IPS-15b (cell line): ENCODE measurements at regions not wholly inside any gene's neighbourhood (a gene's known extent, or its start where the extent isn't known, plus 50 kb on each side); places are given as distances from the start of the nearest gene placed in this dataset.

ENCODE experiments used
- H3K27me3 ChIP-seq: one replicate; pipeline ENCODE4 v1.6.1; 2013; ENCODE audit warnings: low read length; ENCODE audit not compliant: control insufficient read depth, insufficient read depth
- H3K36me3 ChIP-seq: one replicate; pipeline ENCODE4 v1.6.1; 2013; ENCODE audit warnings: low read length; ENCODE audit not compliant: control insufficient read depth, insufficient read depth
- H3K4me1 ChIP-seq: one replicate; pipeline ENCODE4 v1.6.1; 2013; ENCODE audit warnings: mild to moderate bottlenecking, low read length; ENCODE audit not compliant: control insufficient read depth, insufficient read depth
- H3K4me3 ChIP-seq: one replicate; pipeline ENCODE4 v1.5.1; 2013; ENCODE audit warnings: low read depth, low read length
- H3K9ac ChIP-seq: one replicate; pipeline ENCODE4 v1.6.1; 2013; ENCODE audit warnings: low read depth, mild to moderate bottlenecking, low read length
- H3K9me3 ChIP-seq: one replicate; pipeline ENCODE4 v1.6.1; 2013; ENCODE audit warnings: mild to moderate bottlenecking, low read length; ENCODE audit not compliant: control insufficient read depth, insufficient read depth

DNA sequence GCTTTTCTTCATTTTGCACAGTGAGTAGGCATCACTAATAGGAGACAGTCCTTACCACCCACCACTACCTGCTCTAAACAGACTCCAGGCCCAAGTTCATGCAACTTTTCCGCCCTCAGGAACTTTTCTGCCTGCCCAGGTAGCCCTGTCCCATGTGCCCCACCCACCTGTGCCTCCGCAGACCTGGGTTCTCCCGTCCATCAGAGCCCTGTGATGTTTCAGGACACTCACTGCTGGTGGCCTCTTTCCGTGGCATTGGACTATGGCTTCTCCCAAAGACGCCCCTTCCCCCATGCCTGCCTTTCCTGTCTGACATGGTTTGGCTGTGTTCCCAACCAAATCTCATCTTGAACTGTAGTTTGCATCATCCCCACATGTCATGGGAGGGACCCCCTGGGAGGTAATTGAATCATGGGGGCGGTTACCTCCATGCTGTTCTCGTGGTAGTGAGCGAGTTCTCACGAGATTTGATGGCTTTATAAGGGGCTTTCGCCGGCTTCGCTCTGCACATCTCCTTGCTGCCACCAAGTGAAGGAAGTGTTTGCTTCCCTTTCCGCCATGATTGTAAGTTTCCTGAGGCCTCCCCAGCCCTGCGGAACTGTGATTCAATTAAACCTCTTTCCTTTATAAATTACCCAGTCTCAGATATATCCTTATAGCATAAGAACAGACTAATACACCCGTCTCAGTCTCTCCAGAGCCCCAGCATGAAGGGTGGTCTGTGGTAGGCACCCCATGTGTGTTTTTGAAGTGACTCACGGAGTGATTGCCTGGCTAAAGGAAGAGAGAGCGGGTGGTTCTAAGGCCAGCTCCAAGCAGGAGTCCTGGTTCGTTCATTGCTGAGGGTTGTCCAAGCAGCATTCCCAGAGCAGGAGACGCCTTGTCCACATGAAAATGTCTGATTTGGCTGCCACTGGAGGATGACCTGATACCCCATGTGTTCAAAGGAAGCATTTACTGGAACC, 86.0 kb upstream of the ZBTB40 start:
- Histone ChIP-seq H3K36me3 (no peaks in the 10 kb centered on the region), H3K9ac (no peak overlapping the region), H3K4me1 (no peaks in the 10 kb centered on the region), H3K4me3 (no peak overlapping the region), H3K27me3 (no peaks in the 10 kb centered on the region), H3K9me3 (no peaks in the 10 kb centered on the region)

DNA sequence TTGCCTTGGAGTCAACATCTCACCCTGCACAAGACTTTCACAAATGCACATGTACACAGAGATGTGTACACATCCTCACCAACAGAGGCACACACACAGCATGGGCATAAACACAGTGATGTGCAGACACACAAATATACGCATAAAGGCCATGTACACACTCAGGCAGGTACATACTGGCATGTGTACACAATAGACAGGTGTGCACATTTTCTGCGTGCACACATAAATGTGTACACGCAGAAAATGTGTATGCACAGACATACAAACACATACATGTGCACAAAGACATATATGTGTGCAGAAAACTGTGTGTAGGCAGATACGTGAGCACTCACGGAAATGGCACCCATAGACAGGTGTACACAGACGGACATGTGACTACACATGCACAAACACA, 85.3 kb upstream of the ZBTB40 start:
- Histone ChIP-seq H3K9ac (no peak overlapping the region), H3K27me3 (no peaks in the 10 kb centered on the region), H3K9me3 (no peaks in the 10 kb centered on the region), H3K4me1 (no peaks in the 10 kb centered on the region), H3K36me3 (no peaks in the 10 kb centered on the region), H3K4me3 (no peak overlapping the region)

DNA sequence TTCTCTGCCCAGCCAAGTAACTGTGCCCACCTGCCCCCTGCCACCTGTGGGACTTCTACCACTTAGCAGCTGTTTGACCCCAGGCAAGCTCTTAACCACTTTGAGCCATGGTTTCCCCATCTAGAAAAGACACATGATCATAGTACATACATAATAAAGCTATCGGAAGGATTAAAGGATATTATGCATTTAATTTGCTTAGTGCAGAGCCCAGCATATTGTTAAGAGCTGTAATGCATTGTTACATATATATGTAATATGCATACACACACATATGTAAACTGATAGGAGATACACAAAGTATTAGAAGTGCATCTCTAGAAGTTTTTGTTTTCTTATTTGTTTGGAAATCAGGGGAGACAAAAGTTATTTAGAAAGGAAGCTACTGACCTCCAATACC, 83.5 kb upstream of the ZBTB40 start:
- H3K4me3 ChIP-seq: no peak overlapping the region
- H3K9ac ChIP-seq: no peak overlapping the region
- H3K27me3 ChIP-seq: no peaks in the 10 kb centered on the region
- H3K36me3 ChIP-seq: no peaks in the 10 kb centered on the region
- H3K9me3 ChIP-seq: no peaks in the 10 kb centered on the region
- no peaks in the 10 kb centered on the region for H3K4me1 ChIP-seq

DNA sequence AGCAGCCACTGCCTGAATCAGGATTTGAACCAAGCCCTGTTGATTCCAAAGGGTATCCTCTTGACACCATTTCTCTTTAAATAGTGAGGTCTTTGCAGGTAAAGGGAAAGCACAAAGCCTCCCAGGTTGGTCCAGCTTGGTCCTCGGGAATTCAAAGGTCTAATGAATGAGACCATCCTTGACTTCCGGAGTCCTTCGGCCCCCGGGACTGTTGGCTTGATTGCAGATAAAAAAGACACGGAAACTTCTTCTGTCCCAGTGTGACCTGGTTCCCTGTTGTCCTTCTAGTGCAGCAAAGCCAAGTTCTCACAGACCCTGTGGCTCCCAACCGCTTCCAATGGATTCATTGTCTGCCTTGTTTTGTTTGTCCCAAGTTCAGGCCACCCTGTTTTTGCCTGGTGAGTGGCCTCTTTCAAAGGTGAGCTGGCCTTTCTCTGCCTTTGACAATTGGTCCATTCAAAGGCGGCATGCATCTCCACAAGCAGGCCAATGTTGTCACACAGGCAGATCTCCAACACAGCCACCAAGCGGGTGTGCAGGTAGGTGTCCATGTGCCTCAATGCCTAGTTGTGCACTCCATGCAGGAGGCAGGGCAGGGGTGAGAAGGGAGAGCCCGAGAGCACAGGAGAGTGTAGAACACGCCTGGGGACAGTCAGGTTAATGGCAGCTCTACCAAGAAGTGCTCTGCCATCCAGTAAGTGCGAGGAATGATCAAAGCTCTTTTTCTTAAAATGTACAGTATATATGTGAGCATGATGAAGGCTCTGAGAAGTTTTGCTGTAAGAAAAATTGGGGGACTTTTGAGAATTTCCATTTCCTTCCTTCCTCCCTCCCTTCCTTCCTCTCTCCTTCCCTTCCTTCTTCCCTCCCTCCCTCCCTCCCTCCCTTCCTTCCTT, 82.1 kb upstream of the ZBTB40 start:
- Histone ChIP-seq H3K27me3 (no peaks in the 10 kb centered on the region), H3K9ac (no peak overlapping the region), H3K9me3 (no peaks in the 10 kb centered on the region), H3K4me3 (no peak overlapping the region), H3K4me1 (no peaks in the 10 kb centered on the region), H3K36me3 (no peaks in the 10 kb centered on the region)

DNA sequence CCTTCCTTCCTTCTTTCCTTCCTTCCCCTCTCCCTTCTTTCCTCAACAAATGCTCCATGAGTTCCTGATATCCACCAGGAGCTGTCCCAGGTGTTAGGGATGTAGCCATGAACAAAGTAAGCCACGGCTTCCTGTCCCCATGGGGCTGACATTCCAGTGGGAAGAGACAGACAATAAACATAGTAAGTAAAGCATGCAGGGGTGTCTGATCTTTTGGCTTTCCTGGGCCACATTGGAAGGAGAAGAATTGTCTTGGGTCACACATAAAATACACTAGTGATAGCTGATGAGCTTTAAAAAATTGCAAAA, 81.5 kb upstream of the ZBTB40 start:
- Histone ChIP-seq H3K4me3 (no peak overlapping the region), H3K9me3 (no peaks in the 10 kb centered on the region), H3K9ac (no peak overlapping the region), H3K27me3 (no peaks in the 10 kb centered on the region), H3K4me1 (no peaks in the 10 kb centered on the region), H3K36me3 (no peaks in the 10 kb centered on the region)

DNA sequence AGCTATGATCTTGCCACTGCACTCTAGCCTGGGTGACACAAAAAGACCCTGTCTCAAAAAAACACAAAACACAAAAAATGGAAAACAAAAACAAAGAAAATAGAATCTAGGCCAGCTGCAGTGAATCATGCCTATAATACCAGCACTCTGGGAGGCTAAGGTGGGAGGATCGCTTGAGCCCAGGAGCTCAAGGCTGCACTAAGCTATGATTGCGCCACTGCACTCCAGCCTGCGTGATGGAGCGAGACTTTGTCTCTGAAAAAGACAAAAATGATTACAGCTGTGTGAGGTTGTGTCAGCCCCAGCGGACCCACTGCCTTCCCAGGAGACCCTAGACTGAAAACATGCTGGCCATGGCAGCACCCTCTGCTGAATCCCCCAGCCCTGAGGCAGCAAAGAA, 80.2 kb upstream of the ZBTB40 start:
- Histone ChIP-seq H3K9ac (no peak overlapping the region), H3K36me3 (no peaks in the 10 kb centered on the region), H3K4me3 (no peak overlapping the region), H3K9me3 (no peaks in the 10 kb centered on the region), H3K4me1 (no peaks in the 10 kb centered on the region), H3K27me3 (no peaks in the 10 kb centered on the region)

DNA sequence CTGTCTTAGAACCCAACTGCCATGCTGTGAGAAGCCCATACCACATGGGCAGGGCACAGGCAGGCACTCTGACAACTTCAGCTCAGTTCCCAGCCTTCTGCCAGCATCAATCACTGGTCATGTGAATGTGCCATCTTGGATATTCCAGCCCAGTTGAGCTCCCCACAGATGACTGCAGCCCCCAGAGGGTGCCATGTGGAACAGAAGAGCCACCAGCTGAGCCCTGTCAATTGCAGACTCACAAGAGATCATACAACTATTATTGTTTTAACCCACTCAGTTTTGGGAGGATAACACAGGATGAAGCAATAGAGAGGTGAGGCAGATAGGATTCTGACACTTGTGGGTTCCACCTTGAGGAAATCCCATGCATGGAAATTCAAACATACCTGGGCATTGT, 78.4 kb upstream of the ZBTB40 start:
- Histone ChIP-seq H3K36me3 (no peaks in the 10 kb centered on the region), H3K4me3 (no peak overlapping the region), H3K9ac (no peak overlapping the region), H3K9me3 (no peaks in the 10 kb centered on the region), H3K4me1 (no peaks in the 10 kb centered on the region), H3K27me3 (no peaks in the 10 kb centered on the region)

DNA sequence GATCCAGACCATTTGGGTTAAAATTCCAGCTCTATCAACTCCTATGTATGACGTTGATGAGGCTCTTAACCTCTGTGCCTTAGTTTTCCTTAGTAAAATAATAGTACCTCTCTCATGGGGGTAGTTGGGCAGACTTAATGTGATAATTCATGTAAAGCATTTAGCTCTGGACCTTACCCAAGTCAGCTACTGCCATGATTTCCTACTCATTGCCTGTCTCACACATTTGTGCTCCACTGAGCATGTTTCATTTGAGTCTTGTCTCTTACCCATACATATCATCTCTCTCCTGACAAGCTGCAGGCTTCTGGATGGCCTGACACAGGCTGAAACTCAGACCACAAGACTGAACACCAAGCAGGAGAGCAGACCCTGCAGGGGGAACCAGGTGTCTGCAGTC, 77.7 kb upstream of the ZBTB40 start:
- no peaks in the 10 kb centered on the region for H3K9me3 ChIP-seq
- no peak overlapping the region for H3K4me3 ChIP-seq
- no peaks in the 10 kb centered on the region for H3K4me1 ChIP-seq
- H3K9ac ChIP-seq: no peak overlapping the region
- H3K27me3 ChIP-seq: no peaks in the 10 kb centered on the region
- no peaks in the 10 kb centered on the region for H3K36me3 ChIP-seq

DNA sequence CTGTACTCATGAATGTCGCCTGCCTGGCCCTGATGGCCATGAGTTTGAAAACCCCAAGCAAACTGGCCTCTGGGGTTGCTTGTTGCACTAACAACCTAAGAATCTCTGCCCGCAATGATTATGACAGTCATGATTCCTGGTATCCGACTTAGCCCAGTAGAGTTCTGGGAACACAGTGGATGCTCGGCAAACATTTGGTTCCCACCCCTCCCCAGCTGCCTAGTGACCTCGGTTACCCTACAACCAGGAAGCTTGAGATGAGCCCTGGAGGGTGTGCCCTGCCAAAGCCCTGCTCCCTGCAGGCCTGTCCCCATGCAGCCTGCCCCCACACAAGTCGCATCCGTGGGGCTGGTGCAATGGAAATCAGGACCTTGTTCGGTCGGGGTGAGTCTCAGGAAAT, 76.0 kb upstream of the ZBTB40 start:
- no peaks in the 10 kb centered on the region for H3K36me3 ChIP-seq
- H3K4me3 ChIP-seq: no peak overlapping the region
- H3K4me1 ChIP-seq: no peaks in the 10 kb centered on the region
- no peaks in the 10 kb centered on the region for H3K27me3 ChIP-seq
- H3K9ac ChIP-seq: no peak overlapping the region
- no peaks in the 10 kb centered on the region for H3K9me3 ChIP-seq

DNA sequence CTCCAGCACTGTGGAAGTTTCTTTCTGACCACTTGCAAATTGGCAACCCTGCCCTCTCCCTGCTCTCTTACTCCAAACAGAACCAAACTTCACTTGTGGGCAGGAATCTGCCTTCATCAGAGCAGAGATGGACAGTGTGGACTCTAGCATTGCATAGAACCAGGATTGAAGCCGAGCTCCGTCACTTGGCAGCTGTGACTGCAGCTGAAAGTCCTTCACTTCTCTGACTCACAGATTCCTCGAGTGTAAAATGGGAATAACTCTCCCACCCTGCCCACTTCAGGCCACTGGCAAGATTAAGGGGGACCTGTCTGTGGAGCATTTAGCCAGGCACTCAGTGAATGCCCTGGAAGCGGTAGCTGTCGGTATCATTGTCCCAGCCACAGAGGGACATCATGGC, 75.7 kb upstream of the ZBTB40 start:
- Histone ChIP-seq H3K36me3 (no peaks in the 10 kb centered on the region), H3K4me1 (no peaks in the 10 kb centered on the region), H3K4me3 (no peak overlapping the region), H3K9me3 (no peaks in the 10 kb centered on the region), H3K27me3 (no peaks in the 10 kb centered on the region), H3K9ac (no peak overlapping the region)

DNA sequence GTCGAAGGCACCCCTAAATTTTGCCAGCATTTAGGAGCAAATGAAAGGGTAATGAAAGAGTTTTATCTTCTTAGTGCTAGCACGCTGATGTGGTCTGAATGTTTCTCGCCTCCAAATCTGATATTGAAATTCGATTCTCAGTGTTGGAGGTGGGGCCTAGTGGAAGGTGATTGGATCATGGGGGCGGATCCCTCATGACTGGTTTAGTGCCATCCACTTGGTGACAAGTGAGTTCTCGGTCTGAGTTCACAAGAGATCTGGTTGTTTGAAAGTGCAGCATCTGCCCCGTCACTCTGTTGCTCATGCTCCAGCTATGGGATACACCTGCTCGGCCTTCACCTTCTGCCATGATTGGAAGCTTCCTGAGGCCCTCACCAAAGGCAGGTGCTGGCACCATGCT, 75.1 kb upstream of the ZBTB40 start:
- H3K36me3 ChIP-seq: no peaks in the 10 kb centered on the region
- H3K27me3 ChIP-seq: no peaks in the 10 kb centered on the region
- no peak overlapping the region for H3K9ac ChIP-seq

DNA sequence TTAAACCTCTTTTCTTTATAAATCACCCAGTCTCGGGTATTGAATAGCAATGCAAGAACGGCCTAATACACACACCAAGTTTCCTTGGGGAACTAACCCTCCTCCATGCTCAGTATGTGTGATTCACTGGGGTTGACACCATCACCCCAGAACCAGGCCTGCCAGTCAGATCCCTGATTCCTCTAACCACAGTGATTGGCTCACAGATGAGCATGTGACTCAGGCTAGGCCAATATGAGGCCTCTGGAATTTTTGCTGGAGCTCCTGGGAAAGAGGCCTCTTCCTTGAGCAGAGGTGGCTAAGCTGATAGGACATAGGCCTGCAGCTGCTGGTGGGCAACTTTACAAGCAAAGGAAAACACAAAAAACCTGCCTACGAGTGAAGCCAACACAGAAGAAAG, 74.7 kb upstream of the ZBTB40 start:
- H3K9me3 ChIP-seq: no peaks in the 10 kb centered on the region
- H3K9ac ChIP-seq: no peak overlapping the region
- no peaks in the 10 kb centered on the region for H3K4me1 ChIP-seq
- no peaks in the 10 kb centered on the region for H3K27me3 ChIP-seq
- no peaks in the 10 kb centered on the region for H3K36me3 ChIP-seq
- H3K4me3 ChIP-seq: no peak overlapping the region

More for the DNA sequence above, 75.1 kb upstream of the ZBTB40 start:
- no peaks in the 10 kb centered on the region for H3K4me1 ChIP-seq
- H3K4me3 ChIP-seq: no peak overlapping the region
- no peaks in the 10 kb centered on the region for H3K9me3 ChIP-seq
